HG02943 (cell line): ENCODE measurements at regions not wholly inside any gene's neighbourhood (a gene's known extent, or its start where the extent isn't known, plus 50 kb on each side); places are given as distances from the start of the nearest gene placed in this dataset.

Experiments used
- ATAC-seq: cut with Tn5 transposase; IDR thresholded peaks from one replicate; pipeline ENCODE4 v1.9.1; 2021; ENCODE audit warnings: mild to moderate bottlenecking, low read depth, moderate library complexity; ENCODE audit not compliant: unreplicated experiment

GRCh38 chr2:180184506-180184905, 177.4 kb upstream of the CWC22 start:
- no peak for ATAC-seq

GRCh38 chr2:180180511-180180910, 173.4 kb upstream of the CWC22 start:
- no peak for ATAC-seq

GRCh38 chr2:180177534-180177933, 170.4 kb upstream of the CWC22 start:
- no peak for ATAC-seq

- no peak for ATAC-seq
These were observed 168.6 kb upstream of the CWC22 start for GRCh38 chr2:180175736-180176135.

- no peak for ATAC-seq
These were observed 167.5 kb upstream of the CWC22 start for GRCh38 chr2:180174580-180174979.

- ATAC-seq, result no peak
These were observed 162.4 kb upstream of the CWC22 start for GRCh38 chr2:180169474-180169873.

GRCh38 chr2:180161415-180161814, 154.3 kb upstream of the CWC22 start:
- ATAC-seq, result no peak

GRCh38 chr2:180159921-180160320, 152.8 kb upstream of the CWC22 start:
- no peak for ATAC-seq

- ATAC-seq, result no peak
These were observed 151.9 kb upstream of the CWC22 start for GRCh38 chr2:180158961-180159360.

- ATAC-seq, result no peak
These were observed 149.6 kb upstream of the CWC22 start for GRCh38 chr2:180156651-180157050.

- ATAC-seq, result no peak
These were observed 143.5 kb upstream of the CWC22 start for GRCh38 chr2:180150606-180151005.

- no peak for ATAC-seq
These were observed 139.4 kb upstream of the CWC22 start for GRCh38 chr2:180146541-180146940.

- ATAC-seq, result no peak
These were observed 139.0 kb upstream of the CWC22 start for GRCh38 chr2:180146114-180146513.

GRCh38 chr2:180145163-180145562, 138.1 kb upstream of the CWC22 start:
- no peak for ATAC-seq

- no peak for ATAC-seq
These were observed 137.3 kb upstream of the CWC22 start for GRCh38 chr2:180144338-180144813.

GRCh38 chr2:180143633-180144337, 136.7 kb upstream of the CWC22 start:
- ATAC-seq, result no peak

GRCh38 chr2:180141600-180141999, 134.5 kb upstream of the CWC22 start:
- no peak for ATAC-seq

GRCh38 chr2:180133736-180134135, 126.6 kb upstream of the CWC22 start:
- no peak for ATAC-seq

- no peak for ATAC-seq
These were observed 123.3 kb upstream of the CWC22 start for GRCh38 chr2:180130403-180130802.

- ATAC-seq, result no peak
These were observed 121.8 kb upstream of the CWC22 start for GRCh38 chr2:180128861-180129260.

GRCh38 chr2:180125245-180125962, 118.3 kb upstream of the CWC22 start:
- no peak for ATAC-seq
